WTC11 (cell line): ENCODE measurements at regions not wholly inside any gene's neighbourhood (a gene's known extent, or its start where the extent isn't known, plus 50 kb on each side); places are given as distances from the start of the nearest gene placed in this dataset.

ENCODE experiments used
- ATAC-seq: fragments of 200-7000 bp; cut with Tn5 transposase; 2 replicates; pipeline ENCODE4 v1.10.0; 2021; ENCODE audit warnings: mild to moderate bottlenecking, moderate library complexity
- CTCF ChIA-PET: fragments of 300-600 bp; sonication (Branson Sonifier 250); formaldehyde crosslinking; loops from one replicate; lab custom pipeline; 2021; ENCODE audit warnings: antibody characterized with exemption; lab: Charles Lee
- POLR2A ChIA-PET: fragments of 350-600 bp; sonication (Branson Sonifier 250); formaldehyde crosslinking; loops from one replicate; lab custom pipeline; 2021; ENCODE audit warnings: antibody characterized with exemption; lab: Charles Lee
- DNase-seq: peaks from one replicate; pipeline ENCODE4 v3.0.0; 2021; ENCODE audit warnings: low spot score
- H3K27ac Mint-ChIP-seq: 2 replicates; pipeline ENCODE4 v1.8.0; 2021; ENCODE audit warnings: mixed read lengths
- H3K27me3 Mint-ChIP-seq: 2 replicates; pipeline ENCODE4 v1.8.0; 2021; ENCODE audit warnings: low read depth, mild to moderate bottlenecking, moderate library complexity, mixed read lengths
- H3K36me3 Mint-ChIP-seq: 2 replicates; pipeline ENCODE4 v1.8.0; 2021; ENCODE audit warnings: mixed read lengths
- H3K4me1 Mint-ChIP-seq: 2 replicates; pipeline ENCODE4 v1.8.0; 2022; ENCODE audit warnings: mixed read lengths
- H3K4me3 Mint-ChIP-seq: 2 replicates; pipeline ENCODE4 v1.8.0; 2021; ENCODE audit warnings: mild to moderate bottlenecking, moderate library complexity, mixed read lengths
- H3K9me3 Mint-ChIP-seq: 2 replicates; pipeline ENCODE4 v1.8.0; 2021; ENCODE audit warnings: mixed read lengths
- ATF1 ChIP-seq: sonication (generic); formaldehyde crosslinking; IDR thresholded peaks from 2 replicates; pipeline ENCODE4 v1.8.1; 2023; ENCODE audit warnings: mild to moderate bottlenecking, moderate library complexity, missing genetic modification reagents
- CREM ChIP-seq: sonication (generic); formaldehyde crosslinking; IDR thresholded peaks from 2 replicates; pipeline ENCODE4 v1.8.1; 2022; ENCODE audit warnings: mild to moderate bottlenecking, missing genetic modification reagents, moderate library complexity
- EMX1 ChIP-seq: fragments of 250-450 bp; sonication (Bioruptor Pico); IDR thresholded peaks from 2 replicates; pipeline ENCODE4 v1.8.0; 2021; ENCODE audit warnings: mild to moderate bottlenecking
- ERG ChIP-seq: fragments of 250-450 bp; sonication (Bioruptor Pico); IDR thresholded peaks from 2 replicates; pipeline ENCODE4 v1.8.0; 2021; ENCODE audit warnings: mild to moderate bottlenecking
- JAZF1 ChIP-seq: fragments of 250-450 bp; sonication (Bioruptor Pico); IDR thresholded peaks from 2 replicates; pipeline ENCODE4 v1.9.0; 2021; ENCODE audit warnings: moderate library complexity, mild to moderate bottlenecking, inconsistent platforms
- NR1H2 ChIP-seq: sonication (generic); formaldehyde crosslinking; IDR thresholded peaks from 2 replicates; pipeline ENCODE4 v1.9.0; 2021; ENCODE audit warnings: mild to moderate bottlenecking, moderate library complexity, missing genetic modification reagents
- NR3C1 ChIP-seq: sonication (generic); formaldehyde crosslinking; conservative IDR thresholded peaks from 2 replicates; pipeline ENCODE4 v1.8.1; 2023; ENCODE audit warnings: low read depth, mild to moderate bottlenecking, missing genetic modification reagents
- PRRX2 ChIP-seq: fragments of 250-450 bp; sonication (Bioruptor Pico); IDR thresholded peaks from 2 replicates; pipeline ENCODE4 v1.8.0; 2021; ENCODE audit warnings: mild to moderate bottlenecking
- ZNF425 ChIP-seq: fragments of 250-450 bp; sonication (Bioruptor Pico); conservative IDR thresholded peaks from 2 replicates; pipeline ENCODE4 v1.9.0; 2021; ENCODE audit warnings: mild to moderate bottlenecking
- ZNF532 ChIP-seq: fragments of 250-450 bp; sonication (Bioruptor Pico); IDR thresholded peaks from 2 replicates; pipeline ENCODE4 v1.9.0; 2021; ENCODE audit warnings: mild to moderate bottlenecking, borderline replicate concordance
- TF ChIP-seq, protein P1 (sequence below): fragments of 250-450 bp; sonication (Bioruptor Pico); IDR thresholded peaks from 2 replicates; pipeline ENCODE4 v1.9.0; 2021; ENCODE audit warnings: mild to moderate bottlenecking
- TF ChIP-seq, protein P2 (sequence below): sonication (generic); formaldehyde crosslinking; IDR thresholded peaks from 2 replicates; pipeline ENCODE4 v1.8.0; 2023; ENCODE audit warnings: mild to moderate bottlenecking, missing genetic modification reagents
- TF ChIP-seq, protein P3 (sequence below): sonication (generic); formaldehyde crosslinking; IDR thresholded peaks from 2 replicates; pipeline ENCODE4 v1.8.0; 2022; ENCODE audit warnings: mild to moderate bottlenecking, missing genetic modification reagents
- TF ChIP-seq, protein P4 (sequence below): sonication (generic); formaldehyde crosslinking; IDR thresholded peaks from 2 replicates; pipeline ENCODE4 v1.8.1; 2023; ENCODE audit warnings: mild to moderate bottlenecking, moderate library complexity, missing genetic modification reagents
- TF ChIP-seq, protein P5 (sequence below): sonication (generic); formaldehyde crosslinking; IDR thresholded peaks from 2 replicates; pipeline ENCODE4 v1.8.1; 2022; ENCODE audit warnings: missing genetic modification reagents, borderline replicate concordance
- TF ChIP-seq, protein P6 (sequence below): sonication (generic); formaldehyde crosslinking; IDR thresholded peaks from 2 replicates; pipeline ENCODE4 v1.8.1; 2023; ENCODE audit warnings: mild to moderate bottlenecking, missing genetic modification reagents

GRCh38 chr9:88308831-88309560 lies 79.2 kb upstream of the SPIN1 start (continued):
- TF ChIP-seq, protein P1, sequence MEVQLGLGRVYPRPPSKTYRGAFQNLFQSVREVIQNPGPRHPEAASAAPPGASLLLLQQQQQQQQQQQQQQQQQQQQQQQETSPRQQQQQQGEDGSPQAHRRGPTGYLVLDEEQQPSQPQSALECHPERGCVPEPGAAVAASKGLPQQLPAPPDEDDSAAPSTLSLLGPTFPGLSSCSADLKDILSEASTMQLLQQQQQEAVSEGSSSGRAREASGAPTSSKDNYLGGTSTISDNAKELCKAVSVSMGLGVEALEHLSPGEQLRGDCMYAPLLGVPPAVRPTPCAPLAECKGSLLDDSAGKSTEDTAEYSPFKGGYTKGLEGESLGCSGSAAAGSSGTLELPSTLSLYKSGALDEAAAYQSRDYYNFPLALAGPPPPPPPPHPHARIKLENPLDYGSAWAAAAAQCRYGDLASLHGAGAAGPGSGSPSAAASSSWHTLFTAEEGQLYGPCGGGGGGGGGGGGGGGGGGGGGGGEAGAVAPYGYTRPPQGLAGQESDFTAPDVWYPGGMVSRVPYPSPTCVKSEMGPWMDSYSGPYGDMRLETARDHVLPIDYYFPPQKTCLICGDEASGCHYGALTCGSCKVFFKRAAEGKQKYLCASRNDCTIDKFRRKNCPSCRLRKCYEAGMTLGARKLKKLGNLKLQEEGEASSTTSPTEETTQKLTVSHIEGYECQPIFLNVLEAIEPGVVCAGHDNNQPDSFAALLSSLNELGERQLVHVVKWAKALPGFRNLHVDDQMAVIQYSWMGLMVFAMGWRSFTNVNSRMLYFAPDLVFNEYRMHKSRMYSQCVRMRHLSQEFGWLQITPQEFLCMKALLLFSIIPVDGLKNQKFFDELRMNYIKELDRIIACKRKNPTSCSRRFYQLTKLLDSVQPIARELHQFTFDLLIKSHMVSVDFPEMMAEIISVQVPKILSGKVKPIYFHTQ, result no peak
- TF ChIP-seq, protein P2, sequence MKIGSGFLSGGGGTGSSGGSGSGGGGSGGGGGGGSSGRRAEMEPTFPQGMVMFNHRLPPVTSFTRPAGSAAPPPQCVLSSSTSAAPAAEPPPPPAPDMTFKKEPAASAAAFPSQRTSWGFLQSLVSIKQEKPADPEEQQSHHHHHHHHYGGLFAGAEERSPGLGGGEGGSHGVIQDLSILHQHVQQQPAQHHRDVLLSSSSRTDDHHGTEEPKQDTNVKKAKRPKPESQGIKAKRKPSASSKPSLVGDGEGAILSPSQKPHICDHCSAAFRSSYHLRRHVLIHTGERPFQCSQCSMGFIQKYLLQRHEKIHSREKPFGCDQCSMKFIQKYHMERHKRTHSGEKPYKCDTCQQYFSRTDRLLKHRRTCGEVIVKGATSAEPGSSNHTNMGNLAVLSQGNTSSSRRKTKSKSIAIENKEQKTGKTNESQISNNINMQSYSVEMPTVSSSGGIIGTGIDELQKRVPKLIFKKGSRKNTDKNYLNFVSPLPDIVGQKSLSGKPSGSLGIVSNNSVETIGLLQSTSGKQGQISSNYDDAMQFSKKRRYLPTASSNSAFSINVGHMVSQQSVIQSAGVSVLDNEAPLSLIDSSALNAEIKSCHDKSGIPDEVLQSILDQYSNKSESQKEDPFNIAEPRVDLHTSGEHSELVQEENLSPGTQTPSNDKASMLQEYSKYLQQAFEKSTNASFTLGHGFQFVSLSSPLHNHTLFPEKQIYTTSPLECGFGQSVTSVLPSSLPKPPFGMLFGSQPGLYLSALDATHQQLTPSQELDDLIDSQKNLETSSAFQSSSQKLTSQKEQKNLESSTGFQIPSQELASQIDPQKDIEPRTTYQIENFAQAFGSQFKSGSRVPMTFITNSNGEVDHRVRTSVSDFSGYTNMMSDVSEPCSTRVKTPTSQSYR (CRISPR knock-in tag), result no peak
- TF ChIP-seq ZNF425 (no peak), NR1H2 (CRISPR knock-in tag) (no peak), NR3C1 (no peak), PRRX2 (no peak), JAZF1 (CRISPR knock-in tag) (no peak), EMX1 (CRISPR knock-in tag) (no peak)
- TF ChIP-seq, protein P3, sequence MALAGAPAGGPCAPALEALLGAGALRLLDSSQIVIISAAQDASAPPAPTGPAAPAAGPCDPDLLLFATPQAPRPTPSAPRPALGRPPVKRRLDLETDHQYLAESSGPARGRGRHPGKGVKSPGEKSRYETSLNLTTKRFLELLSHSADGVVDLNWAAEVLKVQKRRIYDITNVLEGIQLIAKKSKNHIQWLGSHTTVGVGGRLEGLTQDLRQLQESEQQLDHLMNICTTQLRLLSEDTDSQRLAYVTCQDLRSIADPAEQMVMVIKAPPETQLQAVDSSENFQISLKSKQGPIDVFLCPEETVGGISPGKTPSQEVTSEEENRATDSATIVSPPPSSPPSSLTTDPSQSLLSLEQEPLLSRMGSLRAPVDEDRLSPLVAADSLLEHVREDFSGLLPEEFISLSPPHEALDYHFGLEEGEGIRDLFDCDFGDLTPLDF, result no peak
- TF ChIP-seq, protein P4, sequence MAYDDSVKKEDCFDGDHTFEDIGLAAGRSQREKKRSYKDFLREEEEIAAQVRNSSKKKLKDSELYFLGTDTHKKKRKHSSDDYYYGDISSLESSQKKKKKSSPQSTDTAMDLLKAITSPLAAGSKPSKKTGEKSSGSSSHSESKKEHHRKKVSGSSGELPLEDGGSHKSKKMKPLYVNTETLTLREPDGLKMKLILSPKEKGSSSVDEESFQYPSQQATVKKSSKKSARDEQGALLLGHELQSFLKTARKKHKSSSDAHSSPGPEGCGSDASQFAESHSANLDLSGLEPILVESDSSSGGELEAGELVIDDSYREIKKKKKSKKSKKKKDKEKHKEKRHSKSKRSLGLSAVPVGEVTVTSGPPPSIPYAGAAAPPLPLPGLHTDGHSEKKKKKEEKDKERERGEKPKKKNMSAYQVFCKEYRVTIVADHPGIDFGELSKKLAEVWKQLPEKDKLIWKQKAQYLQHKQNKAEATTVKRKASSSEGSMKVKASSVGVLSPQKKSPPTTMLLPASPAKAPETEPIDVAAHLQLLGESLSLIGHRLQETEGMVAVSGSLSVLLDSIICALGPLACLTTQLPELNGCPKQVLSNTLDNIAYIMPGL (CRISPR knock-in tag), result no peak
- TF ChIP-seq, protein P5, sequence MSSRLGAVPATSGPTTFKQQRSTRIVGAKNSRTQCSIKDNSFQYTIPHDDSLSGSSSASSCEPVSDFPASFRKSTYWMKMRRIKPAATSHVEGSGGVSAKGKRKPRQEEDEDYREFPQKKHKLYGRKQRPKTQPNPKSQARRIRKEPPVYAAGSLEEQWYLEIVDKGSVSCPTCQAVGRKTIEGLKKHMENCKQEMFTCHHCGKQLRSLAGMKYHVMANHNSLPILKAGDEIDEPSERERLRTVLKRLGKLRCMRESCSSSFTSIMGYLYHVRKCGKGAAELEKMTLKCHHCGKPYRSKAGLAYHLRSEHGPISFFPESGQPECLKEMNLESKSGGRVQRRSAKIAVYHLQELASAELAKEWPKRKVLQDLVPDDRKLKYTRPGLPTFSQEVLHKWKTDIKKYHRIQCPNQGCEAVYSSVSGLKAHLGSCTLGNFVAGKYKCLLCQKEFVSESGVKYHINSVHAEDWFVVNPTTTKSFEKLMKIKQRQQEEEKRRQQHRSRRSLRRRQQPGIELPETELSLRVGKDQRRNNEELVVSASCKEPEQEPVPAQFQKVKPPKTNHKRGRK (CRISPR knock-in tag), result no peak

- DNase-seq, result no peak
- no peak overlapping the region for H3K27ac Mint-ChIP-seq
- CTCF ChIA-PET, result no interaction called here
- ATAC-seq, result no peak
- H3K9me3 Mint-ChIP-seq, result no peaks in the 10 kb centered on the region
- H3K36me3 Mint-ChIP-seq, result no peaks in the 10 kb centered on the region
- H3K4me1 Mint-ChIP-seq, result peaks cover 34% of the 10 kb centered on the region
- no peak overlapping the region for H3K4me3 Mint-ChIP-seq
- H3K27me3 Mint-ChIP-seq, result no peaks in the 10 kb centered on the region
- POLR2A ChIA-PET, result no interaction called here
- TF ChIP-seq ATF1 (CRISPR knock-in tag) (no peak), EMX1 (CRISPR knock-in tag) (no peak), ERG (CRISPR knock-in tag) (no peak), CREM (CRISPR knock-in tag) (no peak), ZNF532 (no peak)
- TF ChIP-seq, protein P6, sequence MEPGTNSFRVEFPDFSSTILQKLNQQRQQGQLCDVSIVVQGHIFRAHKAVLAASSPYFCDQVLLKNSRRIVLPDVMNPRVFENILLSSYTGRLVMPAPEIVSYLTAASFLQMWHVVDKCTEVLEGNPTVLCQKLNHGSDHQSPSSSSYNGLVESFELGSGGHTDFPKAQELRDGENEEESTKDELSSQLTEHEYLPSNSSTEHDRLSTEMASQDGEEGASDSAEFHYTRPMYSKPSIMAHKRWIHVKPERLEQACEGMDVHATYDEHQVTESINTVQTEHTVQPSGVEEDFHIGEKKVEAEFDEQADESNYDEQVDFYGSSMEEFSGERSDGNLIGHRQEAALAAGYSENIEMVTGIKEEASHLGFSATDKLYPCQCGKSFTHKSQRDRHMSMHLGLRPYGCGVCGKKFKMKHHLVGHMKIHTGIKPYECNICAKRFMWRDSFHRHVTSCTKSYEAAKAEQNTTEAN (CRISPR knock-in tag), result no peak
Observed at GRCh38 chr9:88307136-88307535, 81.1 kb upstream of the SPIN1 start.
